GM12878 (cell line): ENCODE measurements at regions not wholly inside any gene's neighbourhood (a gene's known extent, or its start where the extent isn't known, plus 50 kb on each side); places are given as distances from the start of the nearest gene placed in this dataset.

Source experiments
- BHLHE40 ChIP-seq, 2 experiments: fragments of 450-650 bp in 1 of 2; IDR thresholded peaks; 2 replicates each; pipeline ENCODE4 v1.6.1; 2011 to 2017; ENCODE audit warnings: low read depth in 2 of 2, borderline replicate concordance in 1 of 2, improper control_type of control experiment in 1 of 2, low read length in 1 of 2, mild to moderate bottlenecking in 1 of 2
- BMI1 ChIP-seq: fragments of 450-650 bp; IDR thresholded peaks from 2 replicates; pipeline ENCODE4 v1.6.1; 2016; ENCODE audit warnings: mild to moderate bottlenecking, moderate library complexity, borderline replicate concordance
- CEBPB ChIP-seq, 2 experiments: fragments of 150-350 bp in 1 of 2; IDR thresholded peaks; 2 replicates each; pipeline ENCODE4 v1.6.1; 2012 to 2014; ENCODE audit warnings: low read depth in 2 of 2, low read length in 2 of 2, borderline replicate concordance in 1 of 2, inconsistent platforms in 1 of 2
- FOXK2 ChIP-seq: fragments of 450-650 bp; IDR thresholded peaks from 2 replicates; pipeline ENCODE4 v1.6.1; 2017; ENCODE audit warnings: mild to moderate bottlenecking, moderate library complexity
- MTA3 ChIP-seq: IDR thresholded peaks from 2 replicates; pipeline ENCODE4 v1.6.1; 2012; ENCODE audit warnings: low read length, inconsistent platforms, borderline replicate concordance
- MYC ChIP-seq: IDR thresholded peaks from 2 replicates; pipeline ENCODE4 v1.6.1; 2011; ENCODE audit warnings: mild to moderate bottlenecking, low read length, moderate library complexity, inconsistent platforms; ENCODE audit not compliant: insufficient read depth, insufficient replicate concordance, insufficient read length, severe bottlenecking
- NRF1 ChIP-seq: conservative IDR thresholded peaks from 2 replicates; pipeline ENCODE4 v1.6.1; 2011; ENCODE audit warnings: mild to moderate bottlenecking, low read depth, low read length, improper control_type of control experiment
- SREBF2 ChIP-seq: IDR thresholded peaks from 2 replicates; pipeline ENCODE4 v1.6.1; 2012; ENCODE audit warnings: mild to moderate bottlenecking, low read length
- TF ChIP-seq, protein P1 (sequence below): fragments of 450-650 bp; IDR thresholded peaks from 2 replicates; pipeline ENCODE4 v1.6.1; 2017; ENCODE audit warnings: antibody characterized with exemption, mild to moderate bottlenecking, moderate library complexity

DNA sequence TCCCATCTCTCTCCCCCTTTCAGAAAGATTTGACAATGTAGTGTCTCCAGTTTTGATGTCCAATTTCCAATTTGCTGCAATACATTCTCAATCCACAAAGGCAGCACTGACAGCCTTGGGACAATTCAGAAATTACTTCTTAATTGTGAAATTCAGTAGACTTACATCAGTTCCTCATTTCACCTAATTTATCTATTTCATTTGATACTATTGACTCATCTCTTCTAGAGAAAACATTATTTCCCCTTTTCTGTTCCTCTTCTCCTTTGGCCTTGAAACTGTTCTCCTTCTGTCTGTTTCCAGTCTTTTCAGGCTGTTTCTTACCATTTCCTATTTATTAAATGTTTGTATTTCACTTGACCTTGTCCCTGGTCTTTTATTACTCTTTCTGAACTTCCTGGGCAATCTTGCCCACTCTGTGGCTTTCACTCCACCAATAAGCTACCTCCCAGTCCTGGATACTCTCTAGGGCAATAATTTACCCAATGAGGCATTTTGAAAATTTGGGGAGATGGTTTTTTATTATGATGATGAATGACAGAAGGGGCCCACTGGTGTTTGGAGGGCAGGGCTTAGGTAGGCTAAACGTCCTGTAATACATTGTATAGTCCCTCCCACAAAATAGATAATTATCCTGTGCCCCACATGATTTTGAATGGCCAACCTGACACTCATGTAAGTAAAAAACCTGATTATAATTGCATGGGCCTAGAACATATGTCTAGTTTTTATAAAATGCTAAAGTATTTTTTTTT lies 498.0 kb upstream of the BOD1L1 start (continued):
- TF ChIP-seq, protein P1, sequence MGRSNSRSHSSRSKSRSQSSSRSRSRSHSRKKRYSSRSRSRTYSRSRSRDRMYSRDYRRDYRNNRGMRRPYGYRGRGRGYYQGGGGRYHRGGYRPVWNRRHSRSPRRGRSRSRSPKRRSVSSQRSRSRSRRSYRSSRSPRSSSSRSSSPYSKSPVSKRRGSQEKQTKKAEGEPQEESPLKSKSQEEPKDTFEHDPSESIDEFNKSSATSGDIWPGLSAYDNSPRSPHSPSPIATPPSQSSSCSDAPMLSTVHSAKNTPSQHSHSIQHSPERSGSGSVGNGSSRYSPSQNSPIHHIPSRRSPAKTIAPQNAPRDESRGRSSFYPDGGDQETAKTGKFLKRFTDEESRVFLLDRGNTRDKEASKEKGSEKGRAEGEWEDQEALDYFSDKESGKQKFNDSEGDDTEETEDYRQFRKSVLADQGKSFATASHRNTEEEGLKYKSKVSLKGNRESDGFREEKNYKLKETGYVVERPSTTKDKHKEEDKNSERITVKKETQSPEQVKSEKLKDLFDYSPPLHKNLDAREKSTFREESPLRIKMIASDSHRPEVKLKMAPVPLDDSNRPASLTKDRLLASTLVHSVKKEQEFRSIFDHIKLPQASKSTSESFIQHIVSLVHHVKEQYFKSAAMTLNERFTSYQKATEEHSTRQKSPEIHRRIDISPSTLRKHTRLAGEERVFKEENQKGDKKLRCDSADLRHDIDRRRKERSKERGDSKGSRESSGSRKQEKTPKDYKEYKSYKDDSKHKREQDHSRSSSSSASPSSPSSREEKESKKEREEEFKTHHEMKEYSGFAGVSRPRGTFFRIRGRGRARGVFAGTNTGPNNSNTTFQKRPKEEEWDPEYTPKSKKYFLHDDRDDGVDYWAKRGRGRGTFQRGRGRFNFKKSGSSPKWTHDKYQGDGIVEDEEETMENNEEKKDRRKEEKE, result no peak
- TF ChIP-seq FOXK2 (no peak), MYC (no peak), CEBPB (IDR thresholded peaks at IDR 0.05; ENCODE audit: borderline replicate concordance in 1 of 2, low read depth in 2 of 2, low read length in 2 of 2) (no peak), MTA3 (no peak; the same call in 1 of the 2 replicates), NRF1 (no peak), BMI1 (peak; percentile 91), BHLHE40 (IDR thresholded peaks at IDR 0.05; ENCODE audit: borderline replicate concordance in 1 of 2, low read depth in 2 of 2, low read length in 1 of 2) (peak in 1 of 2 experiments; percentile 9; a peak in 1 of 4 replicates), SREBF2 (no peak)
